ENCODE measurements at regions not wholly inside any gene's neighbourhood (a gene's known extent, or its start where the extent isn't known, plus 50 kb on each side); places are given as distances from the start of the nearest gene placed in this dataset.

DNA sequence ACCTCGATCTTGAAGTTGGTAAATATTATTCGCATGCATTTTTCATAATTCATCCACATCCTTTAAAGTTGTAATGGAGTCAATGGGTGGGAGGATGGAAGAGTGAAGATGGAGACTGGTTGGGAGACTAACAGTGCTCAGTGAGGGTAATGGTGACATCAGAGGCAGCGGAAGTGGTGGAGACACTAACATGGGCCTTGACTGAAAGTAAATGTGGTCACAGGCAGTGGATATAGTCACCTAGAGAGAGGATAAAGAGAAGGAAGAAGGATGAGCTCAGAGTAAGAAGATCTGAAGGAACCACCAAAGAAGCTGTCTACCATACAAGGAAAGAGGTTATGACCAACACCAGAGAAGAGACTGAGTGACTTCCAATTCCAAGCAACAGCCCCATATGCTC lies 281.6 kb upstream of the STT3B start:
- TF ChIP-seq JUND (IDR thresholded peaks at IDR 0.05) (no peak), EZH2 (IDR thresholded peaks at IDR 0.05) (no peak), POLR2A (IDR thresholded peaks at IDR 0.05; ENCODE audit: borderline replicate concordance, extremely low read depth, insufficient read depth, insufficient read length) (no peak), ZNF274 (IDR thresholded peaks at IDR 0.05; ENCODE audit: low read depth, low read length) (no peak), RAD21 (IDR thresholded peaks at IDR 0.05; ENCODE audit: low read depth) (no peak)
- TF ChIP-seq, protein P1, sequence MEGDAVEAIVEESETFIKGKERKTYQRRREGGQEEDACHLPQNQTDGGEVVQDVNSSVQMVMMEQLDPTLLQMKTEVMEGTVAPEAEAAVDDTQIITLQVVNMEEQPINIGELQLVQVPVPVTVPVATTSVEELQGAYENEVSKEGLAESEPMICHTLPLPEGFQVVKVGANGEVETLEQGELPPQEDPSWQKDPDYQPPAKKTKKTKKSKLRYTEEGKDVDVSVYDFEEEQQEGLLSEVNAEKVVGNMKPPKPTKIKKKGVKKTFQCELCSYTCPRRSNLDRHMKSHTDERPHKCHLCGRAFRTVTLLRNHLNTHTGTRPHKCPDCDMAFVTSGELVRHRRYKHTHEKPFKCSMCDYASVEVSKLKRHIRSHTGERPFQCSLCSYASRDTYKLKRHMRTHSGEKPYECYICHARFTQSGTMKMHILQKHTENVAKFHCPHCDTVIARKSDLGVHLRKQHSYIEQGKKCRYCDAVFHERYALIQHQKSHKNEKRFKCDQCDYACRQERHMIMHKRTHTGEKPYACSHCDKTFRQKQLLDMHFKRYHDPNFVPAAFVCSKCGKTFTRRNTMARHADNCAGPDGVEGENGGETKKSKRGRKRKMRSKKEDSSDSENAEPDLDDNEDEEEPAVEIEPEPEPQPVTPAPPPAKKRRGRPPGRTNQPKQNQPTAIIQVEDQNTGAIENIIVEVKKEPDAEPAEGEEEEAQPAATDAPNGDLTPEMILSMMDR (IDR thresholded peaks at IDR 0.05 in 2 of 3, conservative IDR thresholded peaks at IDR 0.05 in 1 of 3; ENCODE audit: borderline replicate concordance in 1 of 3, insufficient read depth in 1 of 3, low read depth in 2 of 3, low read length in 2 of 3) = no peak
- TF ChIP-seq, protein P2, sequence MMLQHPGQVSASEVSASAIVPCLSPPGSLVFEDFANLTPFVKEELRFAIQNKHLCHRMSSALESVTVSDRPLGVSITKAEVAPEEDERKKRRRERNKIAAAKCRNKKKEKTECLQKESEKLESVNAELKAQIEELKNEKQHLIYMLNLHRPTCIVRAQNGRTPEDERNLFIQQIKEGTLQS (IDR thresholded peaks at IDR 0.05) = no peak

All from HCT116 (cell line).